ENCODE measurements at regions not wholly inside any gene's neighbourhood (a gene's known extent, or its start where the extent isn't known, plus 50 kb on each side); places are given as distances from the start of the nearest gene placed in this dataset.

DNA sequence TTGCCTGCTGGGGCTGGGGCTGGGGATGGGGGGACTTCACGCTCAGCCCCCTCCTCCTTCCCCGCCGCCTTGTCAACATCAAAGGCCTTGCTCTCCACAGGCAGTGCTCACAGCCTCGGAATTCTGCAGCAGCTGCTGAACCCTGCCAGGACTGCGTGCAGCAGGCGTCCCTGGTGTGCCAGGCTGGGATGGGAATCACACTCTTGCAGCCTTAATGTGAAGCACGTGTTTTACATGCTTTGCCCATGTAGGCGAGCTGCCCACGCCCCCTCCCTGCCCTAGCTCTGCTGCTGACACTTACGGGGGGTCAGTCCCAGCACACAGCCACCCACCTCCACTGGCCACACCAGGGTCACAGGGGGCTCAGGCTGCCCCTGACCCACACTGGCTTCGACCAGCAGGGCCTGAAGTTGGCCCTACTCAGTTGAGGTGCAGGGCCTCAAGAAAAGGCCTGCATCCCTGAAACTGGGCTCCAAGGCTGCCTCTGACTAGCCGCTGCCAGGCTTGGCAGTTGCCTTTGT lies 276.2 kb upstream of the RTL1 start:
- ATAC-seq, result no peak
- no peak for DNase-seq

DNA sequence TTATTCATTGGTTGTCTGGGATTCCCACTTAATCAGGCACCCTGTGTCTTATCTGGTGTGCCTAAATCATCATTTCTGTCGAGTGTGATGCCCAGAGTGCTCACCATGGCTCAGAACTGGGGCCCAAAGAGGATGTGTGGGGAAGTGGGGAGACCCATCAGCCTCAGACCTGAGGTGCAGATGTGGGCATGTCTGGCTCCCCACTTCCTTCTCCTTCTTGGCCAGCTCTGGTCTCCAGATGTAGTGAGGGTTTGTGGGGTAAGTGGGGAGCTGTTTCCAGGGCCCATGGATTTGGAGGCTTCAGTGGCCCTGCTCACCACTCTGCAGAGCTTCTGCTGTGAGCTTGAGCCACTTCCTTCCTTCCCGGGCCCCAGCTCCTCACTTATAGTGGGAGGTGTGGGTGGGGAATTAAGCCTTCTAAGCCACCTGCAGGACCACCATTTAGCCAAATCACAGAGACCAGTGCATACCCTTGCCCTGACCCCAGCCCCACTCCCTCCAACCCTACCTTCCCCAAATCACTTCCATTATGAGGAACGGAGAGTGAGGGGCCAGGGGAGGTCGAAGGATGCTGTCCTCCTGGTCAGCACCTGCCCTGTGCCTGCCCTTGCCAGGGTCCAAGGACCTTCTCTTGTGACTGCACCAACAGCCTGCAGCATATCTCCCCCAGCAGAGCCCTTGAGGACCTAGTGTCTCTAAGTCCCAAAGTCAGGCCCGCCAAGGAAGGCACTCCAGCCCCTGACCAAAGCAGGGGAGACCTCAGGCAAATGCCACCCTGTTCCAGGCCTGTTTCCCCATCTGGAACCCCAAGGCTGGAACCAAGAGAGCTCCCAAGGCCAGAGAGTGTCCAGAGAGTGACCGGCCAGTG lies 278.2 kb upstream of the RTL1 start:
- no peak for DNase-seq

DNA sequence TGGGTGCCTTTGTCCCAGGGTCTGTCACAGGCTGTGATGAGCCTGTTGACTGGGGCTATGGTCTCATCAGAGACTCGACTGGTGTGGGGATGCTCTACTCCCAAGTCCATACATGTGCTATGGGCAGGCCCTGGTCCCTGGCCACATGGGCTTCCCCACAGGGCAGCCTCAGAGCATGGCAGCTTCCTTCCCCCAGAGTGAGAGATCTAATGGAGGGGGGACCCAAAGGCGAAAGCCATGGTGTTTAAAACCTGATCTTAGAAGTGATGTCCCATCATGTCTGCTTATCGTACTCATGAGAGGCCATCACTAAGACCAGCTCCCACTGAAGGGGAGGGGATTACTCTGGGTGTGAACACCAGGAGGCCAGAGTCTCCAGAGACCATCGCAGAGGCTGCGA lies 279.0 kb upstream of the RTL1 start:
- DNase-seq (no peak), ATAC-seq (no peak)

More for the DNA sequence above, 278.2 kb upstream of the RTL1 start:
- ATAC-seq, result no peak

DNA sequence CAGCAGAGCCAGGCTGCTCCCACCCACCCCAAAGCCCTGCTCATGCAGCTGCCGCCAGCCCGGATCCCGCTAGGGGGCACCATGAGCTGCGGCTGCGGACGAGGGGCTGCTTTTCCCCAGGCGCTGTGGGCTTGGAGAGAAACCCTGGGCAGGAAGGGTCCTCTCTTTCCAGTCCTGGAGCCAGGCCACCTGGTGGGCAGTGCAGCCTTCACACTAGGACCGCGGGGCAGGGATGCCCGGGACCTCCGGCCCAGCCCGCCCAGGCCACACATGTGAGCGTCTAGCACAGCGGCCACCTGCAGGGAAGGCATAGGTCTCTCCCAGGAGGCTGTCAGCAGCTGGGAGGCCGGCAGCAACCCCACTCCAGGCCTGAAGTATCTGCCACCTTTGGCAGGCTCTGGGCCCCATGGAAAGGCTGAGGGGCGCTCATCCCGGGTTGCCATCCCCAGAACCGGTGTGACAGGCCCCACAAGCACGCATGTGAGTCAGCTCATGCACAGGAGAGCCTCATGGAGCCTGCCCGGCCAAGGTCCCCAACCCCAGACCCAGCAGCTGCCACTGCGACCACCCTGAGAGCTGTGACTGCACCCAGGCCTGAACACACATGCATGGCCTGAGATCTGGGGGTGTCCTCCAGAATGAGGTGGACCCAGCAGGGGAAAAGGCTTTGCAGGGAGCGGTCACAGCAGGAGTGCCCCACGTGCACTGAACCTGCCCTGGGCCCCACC lies 280.0 kb upstream of the RTL1 start:
- ATAC-seq, result no peak
- DNase-seq, result no peak

DNA sequence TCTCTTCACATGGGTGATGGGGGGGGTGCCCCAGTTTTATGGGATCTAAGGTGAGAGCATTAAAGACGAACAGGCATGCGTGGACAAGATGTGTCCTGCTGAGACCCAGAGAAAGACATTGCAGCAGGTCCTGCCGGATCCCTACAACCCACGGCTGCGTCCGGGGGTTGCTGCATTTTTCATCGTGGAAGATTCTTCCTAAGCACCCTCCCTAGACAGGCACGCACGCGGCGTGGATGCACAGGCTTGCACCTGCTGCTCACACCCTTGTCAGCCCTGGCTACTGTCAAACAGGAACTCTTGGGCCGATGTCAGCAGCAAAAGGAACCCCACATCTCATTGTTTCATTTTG lies 280.6 kb upstream of the RTL1 start:
- ATAC-seq, result no peak
- DNase-seq, result no peak

DNA sequence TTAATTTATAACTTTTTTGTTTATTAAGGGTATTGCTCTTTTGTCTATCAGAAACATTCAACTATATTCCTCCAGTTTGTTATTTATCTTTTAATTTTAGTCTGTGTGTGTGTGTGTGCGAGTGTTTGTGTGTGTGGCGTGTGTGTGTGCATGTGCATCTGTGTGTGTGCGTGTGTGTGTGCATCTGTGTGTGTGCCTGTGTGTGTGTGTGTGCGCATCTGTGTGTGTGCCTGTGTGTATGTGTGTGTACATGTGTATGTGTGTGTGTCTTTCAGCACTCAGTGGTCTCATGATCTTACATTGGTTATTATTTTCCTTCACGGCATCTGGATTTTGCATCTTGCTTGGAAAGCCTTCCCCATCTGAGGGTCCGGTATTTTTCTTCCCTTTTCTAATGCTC lies 281.1 kb upstream of the RTL1 start:
- no peak for ATAC-seq
- no peak for DNase-seq

DNA sequence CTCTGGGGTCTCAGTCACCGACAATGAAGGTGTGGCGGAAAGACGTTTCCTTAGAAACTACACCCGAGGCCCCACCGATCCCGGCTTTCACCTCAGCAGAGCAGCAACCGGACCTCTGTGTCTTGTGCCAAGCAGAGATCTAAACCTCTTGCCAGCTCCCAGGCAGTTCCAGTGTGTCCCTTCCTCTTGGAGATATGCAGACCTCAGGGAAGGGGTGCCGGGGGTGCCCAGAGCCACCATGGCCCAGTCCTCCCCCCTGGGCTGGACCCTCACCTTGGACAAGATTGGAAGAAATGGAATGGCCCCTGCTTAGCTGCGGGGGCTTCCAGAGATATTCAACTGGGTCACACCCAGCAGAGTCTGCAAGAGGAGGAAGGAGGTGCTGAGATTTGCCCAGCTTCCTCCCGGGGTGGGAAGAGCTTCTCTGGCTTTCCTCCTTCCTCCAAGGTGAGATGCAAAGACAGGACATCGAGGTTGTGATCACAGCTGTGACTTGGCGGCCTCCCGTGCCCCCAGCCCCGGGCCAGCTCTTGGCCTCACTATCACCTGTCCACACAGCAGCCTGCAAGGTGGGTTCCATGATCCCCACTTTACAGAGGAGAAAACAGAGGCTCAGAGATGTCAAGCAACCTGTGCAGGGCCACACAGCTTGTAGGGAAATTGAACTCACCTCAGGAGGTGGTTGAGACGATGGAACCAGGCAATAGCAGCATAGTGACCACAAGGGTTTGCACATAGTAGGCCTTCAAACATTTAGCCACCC lies 281.7 kb upstream of the RTL1 start:
- ATAC-seq, result no peak
- DNase-seq, result no peak

DNA sequence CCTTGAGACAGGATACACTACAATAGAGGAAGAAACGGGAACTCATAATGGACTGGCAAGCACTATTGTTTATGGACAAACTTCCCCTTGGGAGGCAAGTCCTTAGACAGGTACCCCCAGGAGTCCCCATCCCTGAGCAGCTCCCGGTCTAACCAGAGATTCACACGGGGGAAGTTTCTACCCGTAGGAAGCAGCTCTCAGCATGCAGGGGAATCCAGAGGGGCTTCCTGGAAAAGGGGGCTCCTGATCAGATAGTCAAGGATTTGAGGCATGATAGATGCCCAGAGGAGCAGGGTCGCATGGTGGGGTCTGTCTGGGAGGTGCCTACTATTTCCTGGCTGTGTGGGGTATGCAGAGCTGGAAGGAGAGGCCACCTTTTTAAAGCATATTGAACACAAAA lies 282.4 kb upstream of the RTL1 start:
- ATAC-seq, result no peak
- no peak for DNase-seq

DNA sequence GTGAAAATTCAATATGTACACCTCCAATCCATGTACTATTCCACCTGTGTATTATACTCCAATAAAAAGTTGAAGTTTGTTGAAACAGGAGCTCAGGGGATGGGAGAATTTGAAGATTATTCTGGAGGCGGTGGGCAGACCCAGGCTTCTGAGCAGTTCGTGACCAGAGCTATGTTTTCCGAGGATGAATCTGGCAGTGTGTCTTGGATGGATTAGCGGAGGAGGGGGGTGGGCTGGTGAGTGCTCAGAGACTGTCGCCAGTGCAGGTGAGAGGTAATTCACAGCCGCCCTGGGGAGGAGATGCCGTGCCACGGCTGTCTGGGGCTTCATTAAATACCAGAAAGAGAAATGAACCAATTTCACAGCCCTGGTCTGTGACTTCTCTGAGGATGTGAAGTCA lies 283.0 kb upstream of the RTL1 start:
- DNase-seq (no peak), ATAC-seq (no peak)

DNA sequence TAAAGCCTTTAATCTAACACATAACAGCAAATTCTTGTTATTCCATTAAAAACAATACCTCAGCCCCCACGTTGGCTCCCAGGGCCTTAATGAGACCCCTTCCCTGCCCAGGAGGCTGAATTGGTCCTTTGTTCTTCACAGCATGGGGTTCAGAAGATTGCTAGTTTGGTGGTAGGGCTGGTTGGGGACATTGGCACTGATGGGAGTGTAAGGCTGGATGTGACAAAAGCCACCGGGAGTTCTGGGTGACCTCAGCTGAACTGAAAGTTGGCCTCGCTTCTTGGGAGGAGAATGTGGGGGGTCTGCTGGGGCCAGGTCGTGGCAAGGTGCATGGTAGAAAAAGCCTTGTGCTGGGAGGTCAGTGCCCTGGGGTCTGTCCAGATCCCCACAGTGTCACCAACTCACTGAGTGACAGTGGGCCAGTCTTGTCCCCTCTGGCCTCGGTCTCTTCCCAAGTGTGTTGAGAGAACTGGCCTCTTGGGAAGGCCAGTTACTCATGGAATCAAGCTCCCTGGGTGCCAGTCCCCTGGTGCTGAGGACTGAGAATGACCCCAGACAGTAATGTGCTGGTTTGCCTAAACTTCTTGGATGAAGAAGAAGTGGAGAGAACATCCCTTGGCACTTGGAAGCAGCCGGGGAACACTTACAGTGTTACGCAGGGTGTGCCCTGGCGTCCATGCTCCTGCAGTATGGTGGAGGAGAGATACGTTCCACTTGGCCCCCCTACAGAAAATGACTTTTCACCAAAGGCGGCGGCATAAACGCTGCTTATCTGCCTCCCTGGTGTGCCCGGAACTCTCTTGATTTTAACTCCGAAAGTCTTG lies 283.7 kb upstream of the RTL1 start:
- no peak for DNase-seq
- ATAC-seq, result no peak

DNA sequence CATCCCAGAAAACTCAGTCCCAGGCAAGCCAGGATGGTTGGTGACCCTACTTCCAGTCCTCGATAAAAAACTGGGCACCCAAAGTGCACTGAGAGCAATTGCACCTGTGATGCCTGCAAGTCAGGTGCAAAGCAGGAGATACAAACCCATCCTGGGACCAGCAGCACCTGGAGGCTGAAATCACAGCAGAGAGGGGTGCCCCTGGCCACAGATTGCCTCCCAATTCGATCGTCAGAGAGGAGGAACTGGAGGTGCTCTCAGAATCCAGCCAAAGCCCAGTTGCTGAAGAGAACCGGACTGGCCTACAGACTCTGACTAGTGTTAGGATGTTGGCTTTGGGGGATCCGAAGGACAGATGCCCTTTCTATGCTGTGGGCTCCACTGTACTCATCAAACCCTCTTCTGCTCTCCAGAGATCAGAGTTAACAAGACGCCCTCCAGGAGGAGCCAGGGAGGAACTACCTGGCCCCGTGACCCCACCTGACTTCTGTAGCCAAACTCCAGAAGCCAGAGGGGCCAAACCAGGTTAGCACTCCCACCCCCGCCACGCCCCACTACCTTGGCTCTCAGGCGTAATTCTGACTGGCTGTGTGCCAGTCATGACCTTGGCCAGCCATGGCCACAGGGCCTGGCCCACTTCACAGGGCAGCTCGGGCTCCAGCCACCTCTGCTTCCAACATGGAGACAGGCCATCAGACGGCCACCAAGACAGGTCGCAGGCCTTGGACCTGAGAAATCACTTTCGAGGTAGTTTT lies 284.5 kb upstream of the RTL1 start:
- DNase-seq (no peak), ATAC-seq (no peak)

DNA sequence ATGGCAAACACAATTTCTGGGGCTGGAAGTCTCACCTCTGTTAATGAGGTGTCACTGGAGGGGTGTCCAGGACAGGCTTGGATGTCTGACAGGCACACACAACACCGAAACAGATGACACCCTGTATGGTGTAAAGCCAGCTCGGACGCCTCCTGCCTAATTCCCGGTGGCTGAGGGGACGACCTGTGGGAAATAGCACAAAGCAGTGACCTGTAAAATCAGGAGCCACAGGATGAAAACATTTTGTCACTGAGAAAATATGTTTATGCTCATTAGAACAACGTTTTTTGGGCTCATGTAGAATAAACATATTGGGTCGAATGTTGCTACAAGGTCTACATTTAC lies 285.0 kb upstream of the RTL1 start:
- no peak for DNase-seq
- ATAC-seq, result no peak

DNA sequence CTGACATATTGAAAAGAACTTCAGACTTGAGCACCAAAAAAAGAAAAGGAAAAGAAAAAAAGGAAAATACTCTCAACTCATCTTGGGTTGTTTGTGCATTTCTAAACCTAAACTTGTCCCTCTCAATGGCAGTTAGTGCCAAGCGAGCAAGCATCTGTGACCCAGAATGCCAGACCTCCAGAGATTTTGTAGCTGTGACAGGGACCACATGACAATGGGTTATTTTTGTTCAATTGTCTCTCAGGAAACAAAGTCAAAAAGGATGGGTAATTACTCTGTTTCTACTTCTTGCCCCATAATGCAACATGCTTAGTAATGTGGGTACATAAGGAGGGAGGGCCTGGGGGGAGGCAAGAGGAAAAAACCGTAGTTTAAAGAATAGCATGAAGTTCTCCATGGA lies 285.7 kb upstream of the RTL1 start:
- DNase-seq (no peak), ATAC-seq (no peak)

DNA sequence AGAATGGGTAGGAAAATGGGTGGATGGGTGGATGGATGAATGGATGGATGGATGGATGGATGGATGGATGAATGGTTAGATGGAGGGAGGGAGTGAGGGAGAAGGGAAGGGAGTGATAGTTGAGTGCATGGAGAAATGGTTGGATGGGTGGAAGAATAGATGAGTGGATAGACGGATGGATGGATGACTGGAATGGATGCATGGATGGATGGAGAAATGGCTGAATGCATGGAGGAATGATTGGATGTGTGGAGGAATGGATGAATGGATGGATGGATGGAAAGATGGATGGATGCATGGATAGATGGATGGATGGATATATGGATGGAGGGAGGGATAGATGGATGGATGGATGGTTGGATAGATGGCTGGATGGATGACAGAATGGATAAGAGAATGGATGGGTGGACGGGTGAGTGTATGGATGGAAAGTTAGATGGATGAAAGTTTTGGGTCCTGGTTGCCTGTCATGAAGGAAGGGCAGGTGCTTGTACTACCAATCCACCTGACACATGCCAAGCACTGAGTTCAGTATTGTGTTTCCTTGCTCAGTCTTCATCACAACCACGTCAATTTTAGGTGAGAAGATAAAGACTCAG lies 286.5 kb upstream of the RTL1 start:
- ATAC-seq, result no peak

DNA sequence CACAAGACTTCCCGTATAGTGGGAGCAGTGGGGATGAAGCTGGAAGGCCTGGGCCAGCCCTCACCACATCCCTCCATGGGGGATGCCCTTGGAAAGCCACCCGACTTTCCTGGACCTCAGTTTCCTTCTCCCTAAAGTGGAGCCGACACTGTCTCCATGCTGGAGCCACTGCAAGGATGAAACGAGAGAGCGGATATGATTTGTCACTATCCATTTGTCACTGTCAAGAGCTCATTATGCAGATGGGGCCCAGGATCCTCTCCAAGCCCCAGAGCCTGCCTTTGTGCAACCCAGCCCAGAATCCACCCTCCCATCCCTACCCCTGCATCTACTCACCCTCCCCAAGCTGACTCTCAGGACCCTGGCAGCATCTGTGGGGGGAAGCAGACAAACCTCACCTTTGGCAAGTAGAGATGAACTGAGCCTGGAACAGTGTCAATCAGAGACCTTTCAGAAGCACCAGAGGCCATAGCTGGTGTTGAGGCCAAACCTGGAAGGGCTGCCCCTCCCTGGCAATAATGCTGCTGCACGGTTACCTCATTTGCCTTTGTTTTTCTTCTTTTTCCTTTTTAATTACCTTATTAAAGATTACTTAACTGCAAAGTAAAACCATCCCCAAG lies 287.7 kb upstream of the RTL1 start:
- DNase-seq (no peak), ATAC-seq (no peak)

More for the DNA sequence above, 286.5 kb upstream of the RTL1 start:
- no peak for DNase-seq

DNA sequence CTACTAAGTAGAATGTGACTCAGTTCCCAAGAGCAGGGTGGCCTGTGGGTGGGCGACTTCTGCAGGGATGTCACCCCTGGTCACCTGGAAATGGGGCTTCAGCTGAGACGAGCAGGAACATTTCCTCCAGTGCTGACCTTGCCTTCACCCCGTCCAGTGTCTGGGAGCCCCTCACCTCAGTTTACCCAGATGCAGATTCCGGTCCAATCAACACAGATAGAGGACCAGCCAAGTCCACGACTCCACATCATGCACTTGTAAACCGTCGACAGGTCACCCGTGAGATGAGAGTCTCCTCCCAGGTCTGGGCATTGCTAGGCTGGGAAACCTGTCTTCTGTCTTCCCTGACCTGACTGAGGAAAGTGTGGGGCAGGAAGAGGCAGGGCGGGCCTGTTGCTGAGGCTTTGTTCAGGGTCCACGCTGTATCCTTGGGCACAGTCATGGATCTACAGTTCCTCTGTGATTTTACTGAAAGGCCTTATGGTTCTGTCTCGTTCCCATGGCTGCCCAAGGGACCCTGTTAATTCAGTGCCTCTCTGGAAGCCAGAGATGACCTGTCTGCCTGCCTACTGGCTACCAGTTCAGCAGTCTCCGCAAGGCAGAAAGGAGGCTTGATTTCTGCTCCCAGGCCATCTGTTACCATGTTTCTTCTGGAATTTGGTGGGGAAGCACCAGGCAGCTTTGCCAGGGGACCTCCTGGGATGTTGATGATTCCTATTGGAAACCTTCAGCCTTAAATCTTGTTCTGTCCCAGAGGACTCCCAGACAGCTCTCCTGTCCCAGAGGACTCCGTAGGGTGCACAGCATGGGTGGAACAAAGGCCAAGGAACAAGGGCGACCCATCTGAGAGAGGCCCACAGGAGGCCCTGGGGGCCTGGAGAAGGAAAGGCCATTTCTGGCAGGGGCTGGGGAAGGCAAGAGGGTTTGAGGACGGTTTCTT lies 288.5 kb upstream of the RTL1 start:
- ATAC-seq (no peak), DNase-seq (no peak)

DNA sequence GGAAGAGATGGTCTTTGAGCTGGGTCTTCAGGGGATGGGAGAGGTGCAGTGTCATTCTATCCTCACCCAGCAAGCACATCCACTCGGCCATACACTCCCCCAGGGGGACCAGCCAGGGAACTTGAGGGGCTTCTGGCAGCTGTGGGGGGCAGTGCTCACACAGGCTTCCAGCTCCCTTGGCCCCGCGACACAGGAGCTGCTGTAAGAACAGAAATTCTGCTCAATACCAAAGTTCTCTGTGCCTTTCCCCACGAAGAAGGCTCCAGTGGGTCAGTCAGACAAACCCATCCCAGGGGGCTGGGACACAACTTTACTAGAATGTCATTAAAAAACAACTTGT lies 289.1 kb upstream of the RTL1 start:
- ATAC-seq, result no peak
- no peak for DNase-seq

DNA sequence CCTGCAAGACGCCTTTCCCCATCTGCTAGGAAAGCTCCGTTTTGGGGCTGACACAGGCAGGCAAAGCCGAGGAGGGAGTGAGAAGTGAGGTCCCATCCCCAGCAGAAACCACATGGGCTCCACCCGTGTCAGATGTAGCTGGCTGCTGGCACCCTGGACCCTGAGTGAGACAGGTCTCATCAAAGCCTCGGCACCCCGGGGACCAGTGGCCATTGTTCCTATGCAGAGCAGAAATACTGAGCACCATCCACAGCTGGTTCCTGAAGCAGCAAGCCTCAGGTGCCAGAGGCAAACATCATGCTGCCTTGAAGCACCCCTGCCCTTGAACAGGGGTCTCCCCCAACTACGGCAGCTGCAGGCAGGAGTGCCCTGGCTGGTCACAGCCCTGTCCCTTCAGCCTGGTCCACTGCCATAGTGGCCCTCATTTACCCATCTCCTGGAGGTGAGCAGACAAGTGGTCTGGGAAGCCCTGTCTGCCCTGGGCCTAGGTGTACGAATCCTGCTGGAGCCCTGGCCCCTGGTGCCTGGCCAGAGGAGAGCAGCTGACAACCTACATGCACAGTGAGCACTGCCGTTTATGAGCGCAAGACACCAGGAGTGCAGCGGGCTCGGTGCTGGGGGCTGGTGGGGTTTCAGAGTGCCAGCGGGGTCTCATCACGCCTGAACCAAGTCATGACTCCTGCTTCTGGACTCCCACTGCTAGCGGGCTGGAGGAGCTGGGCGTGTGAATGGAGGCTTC lies 289.8 kb upstream of the RTL1 start:
- ATAC-seq, result no peak
- DNase-seq, result no peak
